Suprapubic skin (tissue), 4 donors: ENCODE measurements at regions not wholly inside any gene's neighbourhood (a gene's known extent, or its start where the extent isn't known, plus 50 kb on each side); places are given as distances from the start of the nearest gene placed in this dataset.

ENCODE experiments used
- POLR2A ChIP-seq, 2 donors: fragments of 450-650 bp; IDR thresholded peaks; one replicate each; pipeline ENCODE4 v1.6.1; 2017; ENCODE audit warnings: antibody characterized with exemption in 2 of 2, mild to moderate bottlenecking in 2 of 2, moderate library complexity in 2 of 2
- POLR2AphosphoS5 ChIP-seq, 3 donors: sonication (generic); formaldehyde crosslinking; IDR thresholded peaks; one replicate each; pipeline ENCODE4 v1.6.1; 2017; ENCODE audit warnings: antibody characterized with exemption in 3 of 3

DNA sequence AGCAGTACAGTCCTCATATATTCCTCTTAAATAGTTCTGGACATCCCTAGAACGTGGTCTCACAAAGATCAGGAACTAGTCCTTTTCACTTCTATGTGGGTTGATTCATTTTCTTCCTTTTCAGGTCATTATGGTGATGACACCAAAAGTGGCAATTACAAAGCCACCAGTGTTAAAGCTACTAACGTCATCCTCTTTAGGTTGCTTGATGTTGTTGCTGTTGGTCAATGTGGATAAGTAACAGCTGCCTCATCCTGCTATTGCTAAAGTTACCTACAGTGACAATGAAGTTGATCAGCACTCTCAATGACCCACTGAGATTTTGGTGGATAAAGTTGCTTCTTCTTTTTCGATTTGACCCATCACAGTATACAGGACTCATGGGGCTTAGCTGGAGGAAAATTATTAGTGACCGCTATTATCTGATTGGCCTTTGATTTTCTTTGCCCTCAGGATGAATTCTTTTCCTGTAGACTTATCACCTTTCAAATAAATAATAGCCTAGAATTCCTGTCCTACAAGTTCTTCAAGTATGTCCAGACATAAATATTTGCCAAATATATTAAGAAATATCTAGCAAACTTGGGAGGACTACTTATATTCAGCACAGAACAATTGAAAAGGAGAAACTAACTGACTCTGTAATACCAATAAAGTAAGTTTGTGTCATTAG is 54.0 kb upstream of the ATP2B1 start:
- no peak for TF ChIP-seq POLR2AphosphoS5 (IDR thresholded peaks at IDR 0.05)
- TF ChIP-seq POLR2A (IDR thresholded peaks at IDR 0.05) = no peak
